Thymus (tissue), 11 donors: ENCODE measurements at regions not wholly inside any gene's neighbourhood (a gene's known extent, or its start where the extent isn't known, plus 50 kb on each side); places are given as distances from the start of the nearest gene placed in this dataset.
A peak's percentile ranks its signal among the peaks of the same experiment; 100 is the strongest.

Experiments used
- DNase-seq, 9 donors: peaks; one replicate each; pipeline ENCODE4 v3.0.0-alpha.2; 2013; ENCODE audit warnings: low spot score in 9 of 9, low read depth in 6 of 9, missing footprints in 1 of 9
- H3K27ac ChIP-seq, 2 donors: one replicate each; pipeline ENCODE4 v1.5.1; 2013; ENCODE audit warnings: control low read depth in 1 of 2, low read depth in 1 of 2, low read length in 1 of 2, mild to moderate bottlenecking in 1 of 2, moderate library complexity in 1 of 2
- H3K27me3 ChIP-seq, 2 donors: one replicate each; pipeline ENCODE4 v1.5.1; 2013; ENCODE audit warnings: low read length in 1 of 2; ENCODE audit not compliant: control insufficient read depth in 2 of 2, insufficient read depth in 1 of 2
- H3K36me3 ChIP-seq, 2 donors: one replicate each; pipeline ENCODE4 v1.5.1; 2013; ENCODE audit warnings: low read length in 1 of 2, mild to moderate bottlenecking in 1 of 2, moderate library complexity in 1 of 2; ENCODE audit not compliant: control insufficient read depth in 2 of 2, insufficient read depth in 2 of 2
- H3K4me1 ChIP-seq, 2 donors: one replicate each; pipeline ENCODE4 v1.5.1; 2013; ENCODE audit warnings: low read length in 2 of 2; ENCODE audit not compliant: control insufficient read depth in 2 of 2, insufficient read depth in 2 of 2
- H3K4me3 ChIP-seq, 2 donors: one replicate each; pipeline ENCODE4 v1.5.1; 2013; ENCODE audit warnings: low read length in 2 of 2, control low read depth in 1 of 2, mild to moderate bottlenecking in 1 of 2
- H3K9me3 ChIP-seq, 2 donors: one replicate each; pipeline ENCODE4 v1.5.1; 2013; ENCODE audit warnings: low read length in 1 of 2, mild to moderate bottlenecking in 1 of 2; ENCODE audit not compliant: control insufficient read depth in 2 of 2, insufficient read depth in 1 of 2
- WGBS: extraction: QIAGEN DNeasy Blood & Tissue Kit; methylation state at CpG from one replicate; pipeline ENCODE4 v1.1.7; 2013; 5-methylcytosine and 5-hydroxymethylcytosine counted together
- donor health status: healthy.

DNA sequence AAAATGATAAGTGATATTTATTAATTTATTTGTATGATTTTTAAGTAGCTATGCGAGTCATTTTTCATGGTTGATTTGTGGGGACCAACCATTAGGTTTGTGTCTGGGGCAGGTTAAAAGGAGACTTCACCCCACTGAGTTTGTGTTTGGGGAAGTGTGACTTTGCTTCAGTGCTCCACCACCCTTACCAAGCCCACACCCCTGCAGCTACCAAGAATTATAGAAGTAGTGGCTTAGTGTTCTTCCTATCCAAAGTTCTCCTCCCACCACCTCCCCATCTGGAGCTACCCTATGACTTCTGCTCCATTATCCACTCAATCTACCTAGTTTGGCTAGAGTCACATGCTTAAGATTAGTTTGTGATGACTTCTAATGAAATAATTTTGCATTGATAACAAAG lies 182.1 kb upstream of the ZEB2 start:
- WGBS, result 96% methylated on average over 1 of the region's 1 CpG
- DNase-seq, result no peak
- Histone ChIP-seq H3K27me3 (no peaks in the 10 kb centered on the region), H3K36me3 (no peaks in the 10 kb centered on the region), H3K4me3 (no peak overlapping the region), H3K9me3 (no peaks in the 10 kb centered on the region), H3K27ac (no peak overlapping the region), H3K4me1 (peaks cover 0 to 5% of the 10 kb centered on the region in 2 donors)

DNA sequence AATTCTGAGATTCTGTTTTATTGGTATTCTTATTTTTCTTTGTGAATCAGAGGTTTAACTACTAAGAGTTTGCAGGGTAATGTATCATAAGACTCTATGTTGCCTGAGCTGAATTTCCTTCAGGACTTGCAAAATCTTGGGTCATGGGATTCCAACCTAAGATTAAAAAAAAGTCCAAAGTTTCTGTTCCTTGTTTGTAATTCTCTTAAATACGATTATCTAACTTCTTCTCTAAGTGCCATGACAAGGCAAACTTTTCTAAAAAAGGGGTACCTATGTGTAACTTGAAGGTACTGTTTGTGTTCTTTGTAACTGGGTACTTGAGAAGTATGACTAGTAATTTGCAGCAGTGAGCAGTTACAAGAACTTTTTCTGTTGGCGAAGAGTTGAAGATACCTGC lies 181.3 kb upstream of the ZEB2 start:
- Histone ChIP-seq H3K9me3 (no peaks in the 10 kb centered on the region), H3K4me1 (peaks cover 0 to 5% of the 10 kb centered on the region in 2 donors), H3K27me3 (no peaks in the 10 kb centered on the region), H3K4me3 (no peak overlapping the region), H3K36me3 (no peaks in the 10 kb centered on the region), H3K27ac (no peak overlapping the region)
- WGBS, result 93% methylated on average over 2 of the region's 2 CpGs
- DNase-seq, result no peak

DNA sequence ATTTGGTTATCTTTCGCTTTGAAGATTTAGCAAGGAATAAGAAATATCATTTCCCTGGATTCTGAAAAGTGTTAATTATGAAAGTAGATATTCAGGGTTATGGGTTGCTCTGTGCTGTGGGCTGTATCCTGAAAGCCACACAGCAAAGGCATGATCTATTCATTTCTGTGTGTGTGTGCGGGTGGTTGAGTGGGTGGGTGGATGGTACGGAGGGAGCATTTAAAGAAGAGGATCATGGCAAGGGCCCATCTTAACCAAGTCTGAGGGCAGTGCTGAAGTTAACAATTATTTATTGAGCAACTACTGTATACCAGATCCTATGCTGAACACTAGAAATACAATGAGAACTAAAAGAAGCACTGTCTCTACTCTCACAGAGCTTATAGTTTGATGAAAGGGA lies 178.2 kb upstream of the ZEB2 start:
- Histone ChIP-seq H3K27ac (no peak overlapping the region), H3K4me1 (no peaks in the 10 kb centered on the region), H3K9me3 (no peaks in the 10 kb centered on the region), H3K36me3 (no peaks in the 10 kb centered on the region), H3K4me3 (no peak overlapping the region), H3K27me3 (no peaks in the 10 kb centered on the region)
- WGBS, result 98% methylated on average over 3 of the region's 3 CpGs
- DNase-seq, result no peak

- no peak for DNase-seq
- Histone ChIP-seq H3K27me3 (no peaks in the 10 kb centered on the region), H3K4me1 (no peaks in the 10 kb centered on the region), H3K9me3 (no peaks in the 10 kb centered on the region), H3K36me3 (no peaks in the 10 kb centered on the region), H3K27ac (no peak overlapping the region), H3K4me3 (no peak overlapping the region)
- 93% methylated on average over 1 of the region's 1 CpG for WGBS
Measured at GRCh38 chr2:144695657-144696056, 175.7 kb upstream of the ZEB2 start.

GRCh38 chr2:144694456-144694855 lies 174.5 kb upstream of the ZEB2 start:
- no peak for DNase-seq
- Histone ChIP-seq H3K27me3 (no peaks in the 10 kb centered on the region), H3K4me3 (no peak overlapping the region), H3K36me3 (no peaks in the 10 kb centered on the region), H3K4me1 (no peaks in the 10 kb centered on the region), H3K9me3 (no peaks in the 10 kb centered on the region), H3K27ac (no peak overlapping the region)
- 87% methylated on average over 1 of the region's 1 CpG for WGBS

DNA sequence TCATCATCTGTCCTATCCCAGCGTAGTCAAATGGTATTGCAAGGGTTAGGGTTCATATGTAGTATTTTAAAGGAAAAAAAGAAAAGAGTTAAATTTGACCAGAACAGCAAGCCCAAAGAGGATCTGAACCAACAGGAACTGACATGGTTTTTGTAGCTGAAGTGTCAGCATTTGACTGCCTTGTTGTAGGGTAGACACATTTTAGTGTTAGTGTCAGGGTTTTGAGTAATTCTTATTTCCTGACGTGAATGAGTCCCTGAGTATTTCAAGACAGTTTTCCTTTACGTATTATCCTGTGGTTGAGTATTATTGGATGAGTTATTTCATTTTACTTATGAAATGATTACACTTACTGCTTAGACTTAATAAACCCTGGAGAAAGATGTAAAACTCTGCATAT lies 173.3 kb upstream of the ZEB2 start:
- Histone ChIP-seq H3K9me3 (no peaks in the 10 kb centered on the region), H3K36me3 (no peaks in the 10 kb centered on the region), H3K27me3 (no peaks in the 10 kb centered on the region), H3K4me3 (no peak overlapping the region), H3K4me1 (no peaks in the 10 kb centered on the region), H3K27ac (no peak overlapping the region)
- WGBS, result 97% methylated on average over 3 of the region's 3 CpGs
- no peak for DNase-seq

DNA sequence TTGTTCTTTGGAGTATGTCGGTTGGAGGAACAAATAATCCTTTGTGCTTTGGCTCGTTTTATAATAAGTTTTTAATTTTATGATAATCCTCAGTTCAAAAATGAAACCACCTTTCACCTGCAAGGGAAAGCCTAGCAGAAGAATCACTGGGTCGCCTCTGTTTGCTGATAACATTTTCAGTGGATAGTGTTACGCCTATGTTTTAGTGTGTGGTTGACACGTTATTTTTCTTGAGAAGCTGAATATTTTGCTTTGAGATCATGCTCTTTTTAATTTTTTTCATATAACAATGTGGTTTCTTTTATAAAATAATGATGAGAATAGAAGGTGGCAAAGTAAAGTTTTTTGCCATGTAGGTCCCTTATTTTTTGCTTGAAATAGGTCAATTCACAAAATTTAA lies 172.7 kb upstream of the ZEB2 start:
- no peaks in the 10 kb centered on the region for H3K4me1 ChIP-seq
- no peaks in the 10 kb centered on the region for H3K36me3 ChIP-seq
- H3K9me3 ChIP-seq, result no peaks in the 10 kb centered on the region
- DNase-seq, result no peak
- H3K27ac ChIP-seq, result no peak overlapping the region
- no peaks in the 10 kb centered on the region for H3K27me3 ChIP-seq
- H3K4me3 ChIP-seq, result no peak overlapping the region
- 97% methylated on average over 5 of the region's 5 CpGs for WGBS

DNA sequence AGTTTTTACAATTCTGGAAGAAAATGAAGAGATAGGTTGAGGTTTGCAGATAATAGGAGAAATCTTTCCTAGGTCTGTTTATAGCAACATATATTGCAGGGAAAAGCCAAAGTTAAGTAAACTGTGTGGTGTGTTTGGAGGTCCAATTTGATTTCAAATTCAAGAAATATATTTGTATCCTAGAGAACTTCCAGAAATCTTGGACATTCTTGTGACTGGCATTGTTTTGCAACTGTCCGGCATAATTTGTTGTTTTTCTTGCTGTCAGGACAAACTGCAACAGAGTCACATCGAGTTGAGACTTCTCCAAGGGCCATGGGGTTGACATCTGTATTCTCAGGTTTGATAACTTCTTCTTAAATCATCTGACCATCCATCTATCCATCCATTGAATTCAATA lies 170.9 kb upstream of the ZEB2 start:
- Histone ChIP-seq H3K36me3 (no peaks in the 10 kb centered on the region), H3K4me1 (no peaks in the 10 kb centered on the region), H3K4me3 (no peak overlapping the region), H3K27ac (no peak overlapping the region), H3K9me3 (no peaks in the 10 kb centered on the region), H3K27me3 (no peaks in the 10 kb centered on the region)
- no peak for DNase-seq
- 96% methylated on average over 2 of the region's 2 CpGs for WGBS

DNA sequence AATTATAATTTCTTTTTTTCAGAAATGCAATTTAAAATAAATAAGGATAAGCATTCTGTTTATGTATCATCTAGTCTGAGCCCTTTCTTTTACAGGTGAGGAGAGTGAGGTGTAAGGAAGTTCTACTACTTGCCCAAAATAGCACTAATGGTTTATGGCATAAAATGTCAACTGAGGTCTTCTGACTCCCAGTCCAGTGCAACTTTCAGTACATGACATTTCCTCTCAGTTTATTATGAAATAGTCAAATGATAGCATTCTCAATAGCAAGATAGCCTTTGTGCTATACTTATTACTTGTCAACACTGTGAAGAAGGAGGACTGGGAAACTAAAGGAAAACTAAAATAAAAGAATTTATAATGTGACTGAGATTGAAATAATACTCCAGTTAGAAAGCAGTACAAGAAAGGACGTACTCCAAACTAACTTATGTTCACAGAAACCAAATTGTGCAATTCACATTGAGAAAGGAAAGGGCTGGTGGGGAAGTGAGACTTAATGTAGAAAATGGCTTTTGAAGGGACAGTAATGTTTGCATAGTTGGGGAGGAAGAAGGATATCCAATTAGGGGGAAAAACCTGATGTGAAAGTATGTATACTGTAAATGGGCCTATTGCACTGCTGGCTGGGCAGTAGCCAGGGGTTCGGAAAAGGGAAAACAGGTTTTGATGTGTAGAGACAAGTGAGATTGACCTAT lies 166.7 kb upstream of the ZEB2 start:
- 92% methylated on average over 2 of the region's 2 CpGs for WGBS
- Histone ChIP-seq H3K36me3 (no peaks in the 10 kb centered on the region), H3K4me1 (no peaks in the 10 kb centered on the region), H3K4me3 (no peak overlapping the region), H3K27me3 (no peaks in the 10 kb centered on the region), H3K27ac (no peak overlapping the region), H3K9me3 (no peaks in the 10 kb centered on the region)
- DNase-seq, result peak in 2 of 9 donors; percentile 4 to 26

- Histone ChIP-seq H3K4me1 (no peaks in the 10 kb centered on the region), H3K9me3 (no peaks in the 10 kb centered on the region), H3K36me3 (no peaks in the 10 kb centered on the region), H3K27me3 (no peaks in the 10 kb centered on the region), H3K4me3 (no peak overlapping the region), H3K27ac (no peak overlapping the region)
- WGBS, result 75% methylated on average over 3 of the region's 3 CpGs
- DNase-seq, result no peak
Measured at GRCh38 chr2:144683966-144684365, 164.0 kb upstream of the ZEB2 start.
